Gastrocnemius medialis (tissue), 4 donors: ENCODE measurements at regions not wholly inside any gene's neighbourhood (a gene's known extent, or its start where the extent isn't known, plus 50 kb on each side); places are given as distances from the start of the nearest gene placed in this dataset.

Source experiments
- ATAC-seq, 2 donors: fragments of 150-250 bp; one replicate each; pipeline ENCODE4 v1.9.1; 2016
- DNase-seq, 2 donors: peaks; one replicate each; pipeline ENCODE4 v3.0.0-alpha.2; 2019
- H3K27ac ChIP-seq, 4 donors: fragments of 200-600 bp; sonication (generic); 1 replicate in 1 of 4; 2 replicates in 3 of 4; pipeline ENCODE4 v1.5.1; 2016 to 2018; ENCODE audit warnings: mild to moderate bottlenecking in 2 of 4, moderate library complexity in 1 of 4
- H3K27me3 ChIP-seq, 3 donors: fragments of 200-600 bp; sonication (generic) in 2 of 3; 1 replicate in 1 of 3; 2 replicates in 2 of 3; pipeline versions ENCODE4 v1.5.1 to v1.6.0; 2016 to 2019; ENCODE audit warnings: mild to moderate bottlenecking in 1 of 3, moderate library complexity in 1 of 3
- H3K36me3 ChIP-seq, 2 donors: fragments of 200-600 bp; sonication (generic) in 1 of 2; one replicate each; pipeline ENCODE4 v1.5.1; 2017 to 2018
- H3K4me1 ChIP-seq, 2 donors: fragments of 200-600 bp; sonication (generic) in 1 of 2; one replicate each; pipeline ENCODE4 v1.5.1; 2016 to 2017; ENCODE audit warnings: mild to moderate bottlenecking in 2 of 2
- H3K4me3 ChIP-seq, 4 donors: fragments of 200-600 bp; sonication (generic) in 3 of 4; 1 replicate in 1 of 4; 2 replicates in 3 of 4; pipeline ENCODE4 v1.5.1; 2016 to 2019; ENCODE audit warnings: mild to moderate bottlenecking in 2 of 4
- H3K9me3 ChIP-seq, 3 donors: fragments of 200-600 bp; sonication (generic) in 2 of 3; 1 replicate in 1 of 3; 2 replicates in 2 of 3; pipeline ENCODE4 v1.5.1; 2016 to 2019
- CTCF ChIP-seq, 5 experiments: fragments of 450-650 bp in 3 of 5; fragments of 200-600 bp in 2 of 5; sonication (generic) in 2 of 5; IDR thresholded peaks in 4 of 5; conservative IDR thresholded peaks in 1 of 5; 1 replicate in 4 of 5; 2 replicates in 1 of 5; pipeline ENCODE4 v1.5.1; 2016 to 2019; ENCODE audit warnings: antibody characterized with exemption in 5 of 5, mild to moderate bottlenecking in 3 of 5, moderate library complexity in 3 of 5
- POLR2A ChIP-seq, 2 donors: fragments of 450-650 bp; IDR thresholded peaks; one replicate each; pipeline ENCODE4 v1.6.1; 2017; ENCODE audit warnings: antibody characterized with exemption in 2 of 2, mild to moderate bottlenecking in 2 of 2, moderate library complexity in 2 of 2
- in situ Hi-C, 4 donors: fragments of 200-750 bp; cut with MboI; loops; one replicate each; pipeline versions ENCODE4 v1.15.0 to v1.8.0; 2017; ENCODE audit warnings: low sequenced_read_pairs in 4 of 4
- intact Hi-C: fragments of 100-400 bp; cut with DNase I; formaldehyde crosslinking; loops from one replicate; pipeline ENCODE4 v1.15.1; 2023; ENCODE audit warnings: low total_unique reads

- Histone ChIP-seq H3K27me3 (peaks cover 73 to 85% (median 82%) of the 10 kb centered on the region in 3 donors), H3K4me1 (peaks cover 0 to 20% of the 10 kb centered on the region in 2 donors), H3K36me3 (no peaks in the 10 kb centered on the region), H3K9me3 (no peaks in the 10 kb centered on the region), H3K4me3 (peak overlapping the region; percentile 18 to 53 (median 48)), H3K27ac (peak overlapping the region in 1 of 4 donors; percentile 79)
- no peak for TF ChIP-seq POLR2A (IDR thresholded peaks at IDR 0.05)
- TF ChIP-seq CTCF (IDR thresholded peaks at IDR 0.05 in 4 of 5, conservative IDR thresholded peaks at IDR 0.05 in 1 of 5) = no peak
- in situ Hi-C loops = no loop called here
- intact Hi-C loops = loop anchor here (2.0 kb wide), 1 partner anchor 93 kb away; a partner anchor contains a TSS
- DNase-seq = no peak
- ATAC-seq = peak in 1 of 2 donors; percentile 24
These were observed 128.5 kb downstream of the HFE start for GRCh38 chr6:26215585-26216358.

DNA sequence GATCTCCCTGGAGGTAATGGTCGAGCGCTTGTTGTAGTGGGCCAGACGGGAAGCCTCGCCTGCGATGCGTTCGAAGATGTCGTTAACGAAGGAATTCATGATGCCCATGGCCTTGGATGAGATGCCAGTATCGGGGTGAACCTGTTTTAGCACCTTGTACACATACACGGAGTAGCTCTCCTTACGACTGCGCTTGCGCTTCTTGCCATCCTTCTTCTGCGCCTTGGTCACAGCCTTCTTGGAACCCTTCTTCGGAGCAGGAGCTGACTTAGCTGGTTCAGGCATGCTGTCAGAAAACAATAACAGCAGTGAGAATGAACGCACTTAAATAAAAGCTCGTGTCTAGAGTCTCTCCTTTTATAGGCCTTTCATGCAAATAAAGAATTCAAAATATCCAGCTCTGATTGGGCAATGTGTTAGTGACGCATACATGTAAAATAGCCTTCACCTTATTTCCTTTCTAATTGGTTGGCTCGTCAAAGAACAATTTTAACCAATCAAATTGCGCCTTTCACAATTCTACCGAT is 129.2 kb downstream of the HFE start:
- Histone ChIP-seq H3K4me3 (peak overlapping the region; percentile 43 to 53 (median 53)), H3K27ac (peak overlapping the region; percentile 67 to 79 (median 72)), H3K27me3 (peaks cover 80 to 86% (median 82%) of the 10 kb centered on the region in 3 donors), H3K9me3 (no peaks in the 10 kb centered on the region), H3K36me3 (no peaks in the 10 kb centered on the region), H3K4me1 (peaks cover 0 to 20% of the 10 kb centered on the region in 2 donors)
- TF ChIP-seq CTCF (IDR thresholded peaks at IDR 0.05 in 4 of 5, conservative IDR thresholded peaks at IDR 0.05 in 1 of 5) = no peak
- peak; percentile 51 to 82 for TF ChIP-seq POLR2A (IDR thresholded peaks at IDR 0.05)
- peak; percentile 74 to 84 for ATAC-seq
- in situ Hi-C loops (no loop called here), intact Hi-C loops (loop anchor here (2.0 kb wide), 1 partner anchor 94 kb away; a partner anchor contains a TSS)
- no peak for DNase-seq

DNA sequence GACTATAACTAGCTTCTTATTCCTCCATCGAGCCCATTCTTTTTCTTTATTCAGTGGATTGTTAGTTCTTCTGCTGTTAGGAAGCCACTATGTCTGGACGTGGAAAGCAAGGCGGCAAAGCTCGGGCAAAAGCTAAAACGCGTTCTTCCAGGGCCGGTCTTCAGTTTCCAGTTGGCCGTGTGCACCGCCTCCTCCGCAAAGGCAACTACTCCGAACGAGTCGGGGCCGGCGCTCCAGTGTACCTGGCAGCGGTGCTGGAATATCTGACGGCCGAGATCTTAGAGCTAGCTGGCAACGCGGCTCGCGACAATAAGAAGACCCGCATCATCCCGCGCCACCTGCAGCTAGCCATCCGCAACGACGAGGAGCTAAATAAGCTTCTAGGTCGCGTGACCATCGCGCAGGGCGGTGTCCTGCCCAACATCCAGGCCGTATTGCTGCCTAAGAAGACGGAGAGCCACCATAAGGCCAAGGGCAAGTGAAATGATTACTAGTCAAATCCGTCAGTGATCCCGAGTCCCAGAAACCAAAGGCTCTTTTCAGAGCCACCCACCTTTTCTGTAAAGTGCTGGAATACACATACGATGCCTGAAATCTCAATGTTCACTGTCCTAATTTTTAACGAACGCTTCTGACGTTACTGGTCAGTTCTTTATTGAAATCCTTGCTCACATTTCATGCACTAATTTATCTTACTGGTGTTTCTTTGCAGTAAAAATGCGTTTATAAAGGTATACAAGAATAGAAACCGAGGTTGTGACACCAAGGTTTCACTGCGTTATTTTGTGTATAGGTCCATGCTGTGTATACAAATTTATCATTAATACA is 129.9 kb downstream of the HFE start:
- ATAC-seq = peak; percentile 50
- H3K4me3 ChIP-seq = peak overlapping the region; percentile 43 to 53 (median 53)
- H3K4me1 ChIP-seq = peaks cover 0 to 20% of the 10 kb centered on the region in 2 donors
- H3K9me3 ChIP-seq = no peaks in the 10 kb centered on the region
- intact Hi-C loops (loop anchor here (2.0 kb wide), 1 partner anchor 94 kb away; a partner anchor contains a TSS), in situ Hi-C loops (no loop called here)
- peak in 1 of 2 donors; percentile 52 for DNase-seq
- TF ChIP-seq CTCF (IDR thresholded peaks at IDR 0.05 in 4 of 5, conservative IDR thresholded peaks at IDR 0.05 in 1 of 5) = peak in 3 of 5 experiments; percentile 18 to 48 (median 41)
- peak in 1 of 2 donors; percentile 54 for TF ChIP-seq POLR2A (IDR thresholded peaks at IDR 0.05)
- peak overlapping the region; percentile 67 to 79 (median 72) for H3K27ac ChIP-seq
- H3K36me3 ChIP-seq = no peaks in the 10 kb centered on the region
- H3K27me3 ChIP-seq = peaks cover 83 to 91% (median 86%) of the 10 kb centered on the region in 3 donors

DNA sequence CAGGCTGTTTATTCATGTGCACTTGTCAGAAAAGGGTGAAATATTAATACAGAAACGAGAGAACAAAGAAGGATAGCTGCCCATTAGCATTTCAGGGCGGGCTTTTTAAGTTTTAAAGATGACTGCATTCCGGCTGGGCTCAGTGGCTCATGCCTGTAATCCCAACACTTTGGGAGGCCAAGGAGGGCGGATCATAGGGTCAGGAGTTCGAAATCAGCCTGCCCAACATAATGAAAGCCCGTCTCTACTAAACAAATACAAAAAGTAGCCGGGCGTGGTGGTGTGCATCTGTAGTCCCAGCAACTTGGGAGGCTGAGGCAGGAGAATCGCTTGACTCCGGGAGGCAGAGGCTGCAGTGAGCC is 130.5 kb downstream of the HFE start:
- Histone ChIP-seq H3K27ac (peak overlapping the region; percentile 67 to 79 (median 72)), H3K4me1 (peaks cover 0 to 20% of the 10 kb centered on the region in 2 donors), H3K9me3 (no peaks in the 10 kb centered on the region), H3K36me3 (no peaks in the 10 kb centered on the region), H3K27me3 (peaks cover 88 to 97% (median 92%) of the 10 kb centered on the region in 3 donors), H3K4me3 (peak overlapping the region; percentile 43 to 53 (median 53))
- DNase-seq (no peak), ATAC-seq (no peak)
- intact Hi-C loops = loop anchor here (2.0 kb wide), 1 partner anchor 95 kb away; a partner anchor contains a TSS
- TF ChIP-seq CTCF (IDR thresholded peaks at IDR 0.05 in 4 of 5, conservative IDR thresholded peaks at IDR 0.05 in 1 of 5) (no peak), POLR2A (IDR thresholded peaks at IDR 0.05) (no peak)
- in situ Hi-C loops = no loop called here
